NCI-H2196 treated with DMSO at 0.1 percent for 48 hours (cell line): ENCODE measurements at regions not wholly inside any gene's neighbourhood (a gene's known extent, or its start where the extent isn't known, plus 50 kb on each side); places are given as distances from the start of the nearest gene placed in this dataset.
"Not testable (repeated sequence)": the region's sequence is repeated elsewhere in the genome, so short reads cannot be mapped to it uniquely, and the experiment has no call there.

Source experiments
- DNase-seq: peaks from one replicate; lab custom pipeline; 2025; ENCODE audit not compliant: unreplicated experiment; lab: John Stamatoyannopoulos, UW

DNA sequence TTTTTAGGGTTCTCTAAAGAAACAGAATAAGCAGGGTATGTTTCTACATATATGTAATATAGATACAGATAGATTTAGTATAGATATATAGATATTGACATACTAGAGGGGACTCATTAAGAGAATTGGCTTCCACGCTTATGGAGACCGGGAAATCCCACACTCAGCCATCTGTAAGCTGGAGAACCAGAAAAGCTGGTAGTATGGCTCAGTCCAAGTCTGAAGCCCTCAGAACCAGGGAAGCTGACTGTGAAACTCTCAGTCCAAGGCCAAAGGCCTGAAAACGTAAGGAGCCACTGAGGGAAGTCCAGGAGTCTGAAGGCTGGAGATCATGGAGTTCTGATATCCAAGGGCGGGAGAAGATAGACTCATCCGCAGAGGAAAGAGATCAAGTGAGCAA lies 441.3 kb upstream of the CDH20 start:
- no peak for DNase-seq

DNA sequence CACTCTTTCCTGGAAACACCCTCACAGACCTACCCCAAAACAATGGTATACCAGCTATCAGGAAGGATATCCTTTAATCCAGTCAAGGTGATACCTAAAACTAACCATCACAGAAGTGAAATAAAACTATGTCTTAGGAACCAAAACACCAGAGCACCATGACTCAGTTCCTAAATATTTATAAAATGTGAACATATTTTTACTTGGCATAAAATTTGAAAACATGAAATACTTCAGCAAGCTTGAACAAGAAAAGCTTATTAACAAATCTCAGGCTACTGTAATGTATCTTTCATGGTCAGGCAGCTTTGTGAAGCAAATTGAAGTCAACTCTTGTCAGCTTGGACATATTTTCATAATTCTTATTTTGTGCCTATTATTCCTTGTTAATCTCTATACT lies 440.8 kb upstream of the CDH20 start:
- no peak for DNase-seq

DNA sequence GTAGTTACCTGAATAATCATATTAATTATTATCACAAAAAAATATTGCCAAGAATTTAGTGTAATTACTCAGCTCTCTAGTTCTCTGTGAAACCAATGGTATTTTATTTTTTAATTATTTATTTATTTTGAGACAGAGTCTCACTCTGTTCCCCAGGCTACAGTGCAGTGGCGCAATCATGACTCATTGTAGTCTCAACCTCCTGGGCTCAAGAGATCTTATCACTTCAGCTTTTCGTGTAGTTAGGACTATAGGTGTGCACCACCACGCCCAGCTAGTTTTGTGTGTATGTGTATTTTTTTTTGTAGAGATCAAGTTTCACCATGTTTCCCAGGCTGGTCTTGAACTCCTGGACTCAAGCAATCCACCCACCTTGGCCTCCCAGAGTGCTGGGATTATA lies 440.4 kb upstream of the CDH20 start:
- DNase-seq: no peak

DNA sequence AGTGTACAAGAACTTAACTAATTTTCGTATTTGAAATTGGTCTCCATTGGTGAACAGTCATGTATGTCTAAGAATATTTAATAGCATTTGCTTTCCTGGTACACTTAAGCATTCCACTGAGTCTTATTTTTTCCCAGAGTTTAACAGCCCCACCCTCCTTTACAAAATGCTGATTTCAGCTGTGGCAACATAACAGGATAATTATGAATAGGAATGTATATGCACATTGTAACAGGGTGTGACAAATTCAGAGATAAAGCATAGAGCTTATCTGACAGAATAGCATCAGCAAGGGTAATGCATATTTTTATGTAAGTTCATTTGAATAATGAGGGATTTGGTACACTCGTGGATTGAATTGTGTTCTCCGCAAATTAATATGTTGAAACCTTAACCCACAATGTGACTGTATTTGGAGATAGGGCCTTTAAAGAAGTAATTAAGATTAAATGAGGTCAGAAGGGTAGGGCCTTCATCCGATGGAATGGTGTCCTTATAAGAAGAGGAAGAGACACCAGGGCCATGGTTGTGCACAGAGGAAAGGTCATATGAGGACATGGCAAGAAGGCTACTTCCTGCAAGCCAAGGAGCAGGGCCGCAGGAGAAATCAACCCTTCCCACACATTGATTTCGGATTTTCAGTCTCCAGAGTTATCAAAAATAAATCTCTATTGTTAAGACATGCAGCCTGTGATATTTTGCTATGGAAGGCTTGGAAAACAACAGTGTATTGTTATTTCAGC lies 439.7 kb upstream of the CDH20 start:
- no peak for DNase-seq

DNA sequence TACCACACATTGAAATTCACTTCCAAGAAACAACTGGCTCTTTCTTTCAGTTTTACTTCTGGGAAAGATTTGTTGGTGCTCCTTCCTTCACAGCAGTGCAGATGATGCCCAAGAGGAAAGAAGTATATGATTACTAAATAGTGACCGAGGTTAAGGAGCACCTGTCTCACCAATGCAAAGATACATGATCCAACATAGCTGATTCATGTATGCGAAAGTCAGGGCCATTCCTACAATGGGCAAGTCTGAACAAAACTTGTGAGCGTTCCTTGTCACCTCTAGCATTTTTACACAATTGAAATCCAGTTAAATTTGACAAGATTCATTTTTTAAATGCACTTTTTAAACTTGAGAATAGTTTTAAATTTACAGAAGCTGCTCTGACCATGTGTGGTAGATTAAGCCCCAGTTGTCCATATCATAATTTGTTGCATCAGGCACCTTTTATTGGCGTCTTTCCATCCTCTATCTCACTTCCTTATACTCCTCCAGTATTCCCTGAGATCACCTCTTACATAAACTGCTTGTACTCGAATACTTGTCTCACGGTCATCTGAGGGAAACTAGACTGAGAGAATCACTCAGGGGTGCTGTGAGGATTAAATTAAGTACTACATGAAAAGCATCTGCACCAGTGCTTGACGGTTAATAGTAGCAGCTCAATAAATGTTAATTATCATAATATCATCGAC lies 438.8 kb upstream of the CDH20 start:
- no peak for DNase-seq

DNA sequence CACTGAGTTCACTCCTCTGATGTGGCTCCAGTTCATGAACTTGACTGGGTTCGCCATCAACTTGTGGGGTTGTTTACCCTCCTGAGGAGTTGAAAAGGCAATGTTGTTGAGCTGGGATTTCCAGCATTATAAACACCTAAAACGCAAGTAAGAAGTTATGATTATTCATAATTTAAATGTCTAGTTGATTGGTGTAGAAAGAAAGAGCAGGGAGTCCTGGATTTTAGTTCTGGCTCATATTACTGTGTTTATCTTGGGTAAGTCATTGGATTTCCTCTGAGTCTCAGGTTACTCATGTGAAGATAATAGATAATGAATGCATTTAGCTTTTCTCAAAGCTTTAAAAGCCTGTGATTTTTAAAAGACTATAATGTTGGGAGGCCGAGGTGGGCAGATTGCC lies 438.0 kb upstream of the CDH20 start:
- DNase-seq: no peak

DNA sequence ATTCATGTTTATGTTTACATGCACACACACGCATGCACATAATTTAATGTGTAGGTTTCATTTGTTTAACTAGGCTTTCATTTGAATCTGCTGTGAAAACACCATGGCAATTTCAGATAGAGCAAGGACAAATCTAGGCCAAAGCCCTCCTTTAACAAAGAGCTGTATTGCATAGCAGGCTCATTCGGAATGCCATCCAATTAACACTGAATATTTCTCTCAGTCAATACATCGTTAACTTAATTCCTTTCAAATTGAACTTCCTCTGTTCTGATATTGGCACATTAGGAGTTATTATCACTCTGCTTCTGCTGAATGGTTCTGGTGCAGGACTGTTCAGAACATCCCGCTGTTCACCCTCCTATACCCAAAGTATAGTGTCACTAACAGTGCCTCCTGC lies 435.1 kb upstream of the CDH20 start:
- no peak for DNase-seq

DNA sequence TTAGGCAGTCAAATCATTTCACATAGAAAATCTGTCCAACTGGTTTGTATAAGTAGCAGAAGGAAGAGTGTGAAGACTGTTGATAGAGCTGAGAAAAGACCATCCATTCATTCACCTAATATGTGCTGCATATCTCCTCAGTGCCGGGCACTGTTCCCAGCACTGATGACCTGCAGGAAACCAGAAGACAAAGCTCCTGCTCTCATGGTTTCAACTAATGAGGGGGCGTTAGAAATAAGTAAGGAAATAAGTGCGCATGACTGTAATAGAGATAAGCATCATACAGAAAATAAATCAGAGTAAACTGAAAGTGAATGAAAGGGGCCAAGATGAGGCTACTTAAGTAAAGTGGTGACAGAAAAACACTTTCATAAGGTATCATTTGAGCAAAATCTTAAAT lies 427.5 kb upstream of the CDH20 start:
- no peak for DNase-seq

DNA sequence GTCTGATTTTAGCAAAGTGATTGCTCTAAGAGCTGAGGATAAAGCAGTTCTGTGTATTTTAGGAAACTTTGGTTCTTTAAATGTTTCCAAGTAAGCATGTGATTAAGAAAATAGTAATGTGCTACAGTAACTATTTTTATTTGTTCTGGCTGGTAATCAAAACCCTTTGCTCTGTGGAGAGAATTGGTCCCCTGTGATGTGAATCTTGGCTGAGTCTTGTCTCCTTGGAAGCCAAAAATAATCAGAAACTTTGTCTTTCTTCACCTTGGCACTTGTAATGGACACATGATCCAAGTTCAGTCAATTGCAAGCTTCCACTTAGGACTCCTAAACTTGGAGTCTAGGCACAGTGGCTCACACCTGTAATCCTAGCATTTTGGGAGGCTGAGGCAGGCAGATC lies 422.7 kb upstream of the CDH20 start:
- no peak for DNase-seq

DNA sequence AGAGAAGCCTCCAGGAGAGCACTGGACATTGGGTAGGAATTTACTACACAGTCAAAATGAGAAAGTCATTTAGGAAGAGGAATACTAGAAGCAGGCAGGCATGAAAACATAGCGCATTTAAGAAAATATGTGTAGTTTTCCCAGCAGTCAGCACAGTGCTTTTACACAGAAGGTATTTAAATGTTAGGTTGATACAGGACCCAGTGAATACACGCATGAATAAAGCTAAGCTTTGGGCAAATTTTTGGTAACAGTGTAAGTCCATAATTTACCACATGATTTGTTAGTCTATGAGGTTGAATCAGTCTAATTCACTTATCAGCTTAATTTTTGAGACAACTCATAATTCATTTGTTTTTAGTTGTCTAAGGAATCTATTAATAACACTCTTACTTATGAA lies 421.7 kb upstream of the CDH20 start:
- DNase-seq: no peak

DNA sequence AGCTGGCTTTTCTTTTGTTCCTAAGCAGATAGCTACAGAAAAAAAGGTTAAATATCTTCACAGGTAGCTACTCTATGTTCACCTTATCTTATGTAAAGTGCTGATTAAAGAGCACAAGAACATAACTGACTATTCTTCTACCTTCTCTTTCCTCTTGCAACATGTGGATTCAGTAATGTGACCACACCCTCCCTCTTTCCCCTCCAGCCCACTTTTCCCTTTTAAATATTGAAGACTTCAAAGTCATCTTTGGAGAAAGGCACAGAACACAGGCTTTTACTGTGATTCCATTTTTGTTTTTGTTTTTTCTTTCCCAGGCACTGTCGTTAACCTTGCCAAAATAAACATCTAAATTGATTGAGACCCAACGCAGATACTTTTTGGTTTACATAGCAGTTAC lies 418.1 kb upstream of the CDH20 start:
- DNase-seq: no peak

DNA sequence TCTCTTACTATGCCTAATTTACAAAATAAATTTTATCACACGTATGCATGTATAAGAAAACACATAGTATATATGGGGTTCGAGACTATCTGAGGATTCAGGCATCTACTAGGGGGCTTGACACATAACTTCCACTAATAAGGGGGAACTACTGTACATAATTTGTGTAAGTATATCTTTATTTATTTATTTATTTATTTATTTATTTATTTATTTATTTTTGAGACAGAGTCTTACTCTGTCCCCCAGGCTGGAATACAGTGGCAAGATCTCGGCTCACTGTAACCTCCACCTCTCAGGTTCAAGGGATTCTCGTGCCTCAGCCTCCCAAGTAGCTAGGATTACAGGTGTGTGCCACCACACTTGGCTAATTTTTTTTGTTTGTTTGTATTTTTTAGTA lies 414.4 kb upstream of the CDH20 start:
- DNase-seq: not testable (repeated sequence)

DNA sequence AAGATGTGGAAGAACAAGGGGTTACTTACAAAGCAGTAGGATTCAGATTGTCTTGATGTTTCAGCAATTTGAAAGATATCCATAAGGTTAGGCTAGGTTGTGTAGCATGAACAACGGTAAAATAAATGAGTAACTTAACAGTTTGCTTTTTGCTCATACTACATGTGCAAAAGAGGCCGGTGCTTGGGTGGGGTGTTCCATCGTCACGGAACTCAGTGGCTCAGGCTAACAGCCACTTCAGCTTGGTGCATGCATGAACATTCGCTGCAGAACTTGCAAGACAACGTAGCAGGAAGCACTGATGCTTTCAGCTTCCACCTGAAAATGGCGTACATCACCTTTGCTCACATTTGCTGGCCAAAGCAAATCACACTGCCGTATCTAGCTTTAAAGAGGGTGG lies 407.3 kb upstream of the CDH20 start:
- no peak for DNase-seq

DNA sequence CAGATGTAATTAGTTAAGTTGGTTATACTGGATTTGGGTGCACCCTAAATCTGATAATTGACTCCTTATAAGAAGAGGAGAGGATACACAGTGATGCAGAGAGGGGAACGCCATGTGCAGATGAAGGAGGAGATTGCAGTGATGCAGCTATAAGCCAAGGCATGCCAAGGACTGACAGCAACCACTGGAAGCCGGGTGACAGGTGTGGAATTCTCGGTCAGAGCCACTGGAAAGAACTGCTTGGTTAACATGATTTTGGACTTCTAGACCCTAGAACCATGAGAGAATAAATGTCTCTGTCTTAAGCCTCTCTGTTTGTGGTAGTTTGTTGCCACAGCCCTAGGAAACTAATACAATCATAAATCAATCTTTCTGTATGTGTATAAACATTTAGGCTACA lies 403.3 kb upstream of the CDH20 start:
- DNase-seq: no peak

DNA sequence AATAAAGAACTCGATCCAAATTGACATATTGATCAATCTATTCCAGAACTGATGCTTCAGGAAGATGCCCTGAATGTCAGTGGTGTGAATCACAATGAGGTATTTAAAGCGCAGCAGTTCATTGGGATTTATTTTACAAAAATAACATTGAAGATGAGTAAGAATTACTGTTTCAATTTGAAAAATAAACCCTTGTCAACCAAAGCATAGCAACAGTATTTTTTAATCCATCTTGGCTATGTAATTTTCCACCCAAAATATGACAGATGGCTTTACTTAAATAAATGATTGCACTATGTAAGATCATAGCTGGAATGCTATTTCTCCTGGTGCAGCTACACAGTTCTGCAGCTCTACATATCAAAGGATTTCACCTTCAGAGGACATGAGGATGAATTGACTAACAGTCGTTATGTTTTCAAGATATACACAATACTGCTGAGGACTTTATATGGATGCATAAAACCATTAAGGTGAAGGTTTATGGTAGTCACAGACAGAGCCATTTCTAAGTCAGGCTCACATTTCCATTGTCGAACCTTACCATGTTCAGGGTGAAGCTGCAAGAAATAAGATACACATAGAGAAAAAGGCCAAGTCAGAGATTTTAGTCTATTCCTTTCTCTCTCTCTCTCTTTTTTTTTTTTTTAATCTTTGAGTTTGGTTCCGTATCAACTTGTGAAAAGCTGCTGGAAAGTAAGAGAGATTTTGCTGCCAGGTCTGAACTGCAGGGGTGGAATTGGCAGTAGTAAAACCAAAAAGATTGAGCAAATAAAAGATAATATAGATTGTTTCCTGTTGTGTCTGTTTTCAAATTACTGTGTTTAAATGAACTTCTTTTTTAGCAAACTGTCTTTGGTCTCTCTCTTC lies 398.0 kb upstream of the CDH20 start:
- DNase-seq: no peak

DNA sequence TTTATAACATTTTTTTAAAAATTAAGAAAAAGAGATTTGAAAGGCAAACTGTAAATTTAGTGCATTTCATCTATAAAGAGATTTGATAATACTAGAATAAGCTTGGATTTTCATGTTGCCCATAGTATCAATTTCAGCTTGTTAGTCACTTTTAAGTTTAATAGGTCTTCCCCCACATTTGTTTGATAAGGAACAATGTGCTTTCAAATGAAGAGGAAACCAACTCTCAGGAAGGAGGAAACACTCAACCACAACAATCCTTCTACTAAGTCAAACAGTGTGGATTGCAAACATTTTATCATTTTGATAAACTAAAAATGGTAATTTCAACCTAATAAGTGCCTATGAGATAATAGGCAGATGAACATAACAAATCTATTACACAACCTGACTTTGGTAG lies 397.1 kb upstream of the CDH20 start:
- DNase-seq: no peak

DNA sequence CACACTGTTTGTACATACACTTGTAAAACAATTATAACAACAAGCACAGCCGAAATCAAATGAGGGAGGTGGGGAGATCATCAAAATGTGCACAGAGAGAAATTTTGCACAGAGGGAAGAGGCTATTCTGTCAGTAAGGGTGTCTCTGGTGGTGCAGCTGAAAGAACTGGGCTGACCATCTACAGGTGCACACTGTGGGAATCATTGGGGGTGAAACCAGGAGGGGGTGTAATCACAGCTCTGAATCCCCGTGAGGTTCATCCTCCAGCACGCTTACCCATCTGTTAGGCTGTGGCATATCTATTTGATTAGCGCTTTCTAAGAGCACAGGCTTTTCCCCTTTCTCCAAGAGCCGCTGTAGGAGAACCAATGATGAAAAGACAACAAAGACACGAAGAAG lies 389.9 kb upstream of the CDH20 start:
- no peak for DNase-seq

DNA sequence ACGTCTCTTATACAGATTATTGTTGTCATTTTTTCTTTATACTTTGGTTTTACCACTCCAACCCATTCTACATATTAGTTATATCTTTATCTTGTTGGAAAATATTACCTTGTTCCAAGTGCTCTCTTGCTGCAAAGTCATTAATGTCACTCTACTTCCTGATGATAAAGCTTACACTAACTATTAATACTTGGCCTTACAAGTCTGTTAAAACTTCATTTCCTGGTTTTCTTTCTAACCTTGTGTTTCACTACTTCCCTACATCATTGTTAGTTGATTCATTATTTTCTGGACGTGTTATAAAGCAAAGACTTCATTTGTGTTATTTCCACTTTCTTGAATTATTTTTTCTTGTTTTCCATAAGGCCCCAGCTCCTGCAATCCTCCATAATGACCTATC lies 382.6 kb upstream of the CDH20 start:
- DNase-seq: no peak

DNA sequence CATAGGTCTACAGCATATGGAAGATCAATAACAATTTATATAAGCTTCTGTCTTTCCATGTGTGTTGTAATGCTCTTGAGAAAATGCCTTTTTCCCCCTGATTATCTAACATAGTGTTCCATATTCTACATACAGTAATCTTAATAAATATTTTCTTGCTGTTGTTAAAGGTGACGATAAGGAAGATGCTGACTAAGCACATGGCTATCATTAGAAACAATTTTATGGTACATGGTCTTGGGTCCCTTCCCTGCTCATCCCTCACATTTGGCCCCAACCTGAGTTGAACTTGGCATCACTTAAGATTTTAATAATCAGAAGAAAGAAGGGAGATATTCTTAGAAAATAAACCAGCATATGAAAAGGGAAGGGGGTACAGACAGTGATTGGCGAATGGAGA lies 382.1 kb upstream of the CDH20 start:
- no peak for DNase-seq

DNA sequence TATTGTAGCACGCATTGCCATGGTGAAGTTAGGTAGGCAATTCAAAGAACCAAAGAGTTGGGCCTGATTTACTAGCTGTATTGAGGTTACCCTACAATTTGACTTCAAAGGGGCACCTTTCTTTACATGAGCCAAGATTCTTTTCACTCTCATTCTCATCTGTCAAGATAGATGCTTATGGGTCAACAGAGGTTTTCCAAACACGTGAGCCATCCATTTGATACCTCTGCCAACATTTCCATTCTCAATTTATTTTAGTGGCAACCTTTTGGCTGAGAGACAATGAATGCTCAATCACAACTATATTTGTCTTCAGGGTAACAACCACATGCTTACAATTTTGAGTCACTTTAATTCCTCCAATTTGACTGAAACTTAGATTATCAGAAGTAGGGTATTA lies 370.6 kb upstream of the CDH20 start:
- DNase-seq: no peak

DNA sequence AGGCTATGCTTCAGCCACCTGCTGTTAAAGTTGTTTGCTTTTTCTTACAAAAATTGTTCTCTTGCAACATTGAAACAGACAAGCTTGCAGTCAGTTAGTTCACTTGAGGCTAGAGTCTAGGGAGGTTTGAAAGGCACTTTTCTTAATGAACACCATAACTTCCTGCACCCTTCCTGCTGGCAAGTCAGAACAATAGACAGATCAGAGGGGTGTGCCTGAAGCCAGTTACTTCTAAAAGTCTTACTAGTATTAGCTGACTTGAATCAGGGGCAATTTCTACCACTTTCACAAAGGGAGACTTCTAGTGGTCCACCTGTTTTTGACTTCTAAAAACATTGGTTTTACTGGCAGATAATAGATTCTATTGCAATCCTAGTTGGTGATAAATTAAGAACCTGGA lies 367.4 kb upstream of the CDH20 start:
- no peak for DNase-seq

DNA sequence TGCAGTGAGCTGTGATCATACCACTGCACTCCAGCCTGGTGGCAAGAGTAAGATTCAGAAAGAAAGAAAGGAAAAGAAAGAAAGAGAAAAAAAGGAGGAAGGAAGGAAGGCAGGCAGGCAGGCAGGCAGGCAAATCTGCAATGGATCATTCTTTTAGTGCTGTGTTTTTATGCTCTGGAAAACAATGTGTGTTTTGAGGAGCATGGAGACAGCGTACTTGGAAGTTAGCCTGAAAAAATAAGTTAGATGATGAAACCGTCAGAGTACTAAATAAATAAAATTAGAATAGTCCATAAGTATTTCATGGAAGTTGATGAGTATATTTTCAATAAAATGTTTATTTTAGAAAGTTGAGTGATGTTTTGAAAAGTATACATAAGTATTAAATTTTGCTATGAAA lies 366.4 kb upstream of the CDH20 start:
- no peak for DNase-seq
